Naive thymus-derived CD4-positive, alpha-beta T cell (primary cell): ENCODE measurements at regions not wholly inside any gene's neighbourhood (a gene's known extent, or its start where the extent isn't known, plus 50 kb on each side); places are given as distances from the start of the nearest gene placed in this dataset.

Experiments used
- ATAC-seq: fragments of 150-1000 bp; cut with Tn5 transposase; 2 replicates; pipeline ENCODE4 v1.10.0; 2021; ENCODE audit warnings: mild to moderate bottlenecking, moderate library complexity
- CTCF ChIA-PET: fragments of 350-600 bp; sonication (Branson Sonifier 250); formaldehyde crosslinking; loops from one replicate; lab custom pipeline; 2021; ENCODE audit warnings: antibody characterized with exemption; lab: Charles Lee
- POLR2A ChIA-PET: fragments of 350-600 bp; sonication (Branson Sonifier 250); formaldehyde crosslinking; loops from one replicate; lab custom pipeline; 2021; ENCODE audit warnings: antibody characterized with exemption, inconsistent platforms; lab: Charles Lee
- DNase-seq, 9 donors: peaks; one replicate each; pipeline versions ENCODE4 v3.0.0 to v3.0.0-alpha.2; 2020 to 2022; ENCODE audit warnings: mixed read lengths in 1 of 9
- H3K27ac ChIP-seq: one replicate; pipeline ENCODE4 v1.7.0; 2013; ENCODE audit warnings: mild to moderate bottlenecking, low read depth, low read length, moderate library complexity
- H3K27me3 ChIP-seq, 2 donors: one replicate each; pipeline ENCODE4 v1.7.0; 2013; ENCODE audit warnings: low read length in 2 of 2, mild to moderate bottlenecking in 2 of 2, moderate library complexity in 2 of 2; ENCODE audit not compliant: control insufficient read depth in 2 of 2, insufficient read depth in 2 of 2
- H3K36me3 ChIP-seq, 3 experiments: 1 replicate in 2 of 3; 2 replicates in 1 of 3; pipeline ENCODE4 v1.7.0; 2013; ENCODE audit warnings: low read length in 3 of 3, mild to moderate bottlenecking in 3 of 3, moderate library complexity in 1 of 3; ENCODE audit not compliant: insufficient read depth in 3 of 3, control insufficient read depth in 2 of 3
- H3K4me1 ChIP-seq, 2 donors: one replicate each; pipeline ENCODE4 v1.7.0; 2013; ENCODE audit warnings: low read length in 2 of 2, mild to moderate bottlenecking in 2 of 2, moderate library complexity in 1 of 2; ENCODE audit not compliant: control insufficient read depth in 2 of 2, insufficient read depth in 2 of 2
- H3K4me3 ChIP-seq: 2 replicates; pipeline ENCODE4 v1.7.0; 2013; ENCODE audit warnings: mild to moderate bottlenecking, low read length
- H3K9me3 ChIP-seq, 3 experiments: 1 replicate in 2 of 3; 2 replicates in 1 of 3; pipeline ENCODE4 v1.7.0; 2013; ENCODE audit warnings: low read length in 3 of 3; ENCODE audit not compliant: control insufficient read depth in 2 of 3
- H3K27ac Mint-ChIP-seq, 9 donors: one replicate each; pipeline ENCODE4 v1.8.0; 2020 to 2022; ENCODE audit warnings: mixed read lengths in 9 of 9, mild to moderate bottlenecking in 8 of 9, moderate library complexity in 5 of 9, inconsistent platforms in 2 of 9
- H3K27me3 Mint-ChIP-seq, 5 donors: one replicate each; pipeline ENCODE4 v1.8.0; 2021 to 2022; ENCODE audit warnings: mixed read lengths in 5 of 5, mild to moderate bottlenecking in 1 of 5
- H3K36me3 Mint-ChIP-seq, 5 donors: one replicate each; pipeline ENCODE4 v1.8.0; 2020 to 2022; ENCODE audit warnings: mixed read lengths in 5 of 5, mild to moderate bottlenecking in 3 of 5, inconsistent platforms in 1 of 5
- H3K4me1 Mint-ChIP-seq, 7 donors: one replicate each; pipeline ENCODE4 v1.8.0; 2020 to 2022; ENCODE audit warnings: mixed read lengths in 7 of 7, mild to moderate bottlenecking in 3 of 7, inconsistent platforms in 1 of 7
- H3K4me3 Mint-ChIP-seq, 10 donors: one replicate each; pipeline ENCODE4 v1.8.0; 2020 to 2022; ENCODE audit warnings: mild to moderate bottlenecking in 10 of 10, mixed read lengths in 10 of 10, moderate library complexity in 6 of 10, inconsistent platforms in 2 of 10
- H3K9me3 Mint-ChIP-seq, 11 donors: one replicate each; pipeline ENCODE4 v1.8.0; 2020 to 2022; ENCODE audit warnings: mixed read lengths in 11 of 11, mild to moderate bottlenecking in 4 of 11, inconsistent platforms in 1 of 11, moderate library complexity in 1 of 11
- intact Hi-C, 2 donors: fragments of 100-400 bp; cut with micrococcal nuclease; formaldehyde crosslinking; loops; one replicate each; pipeline ENCODE4 v1.15.1; 2023

GRCh38 chr12:130110914-130111313 is 51.4 kb upstream of the FZD10 start:
- H3K36me3 ChIP-seq: no peaks in the 10 kb centered on the region
- H3K27ac Mint-ChIP-seq: no peak overlapping the region
- ChIA-PET CTCF (no interaction called here), POLR2A (no interaction called here)
- no peaks in the 10 kb centered on the region for H3K4me1 Mint-ChIP-seq
- no peaks in the 10 kb centered on the region for H3K4me1 ChIP-seq
- peaks cover 0 to 33% (median 24%) of the 10 kb centered on the region in 5 donors for H3K27me3 Mint-ChIP-seq
- no peak for DNase-seq
- no peaks in the 10 kb centered on the region for H3K27me3 ChIP-seq
- ATAC-seq: no peak
- no peaks in the 10 kb centered on the region for H3K9me3 ChIP-seq
- H3K27ac ChIP-seq: no peak overlapping the region
- no peak overlapping the region for H3K4me3 Mint-ChIP-seq
- H3K9me3 Mint-ChIP-seq: peaks cover 0 to 27% (median 8%) of the 10 kb centered on the region in 11 donors
- peaks cover 0 to 10% (median 5%) of the 10 kb centered on the region in 5 donors for H3K36me3 Mint-ChIP-seq
- intact Hi-C loops: no loop called here
- H3K4me3 ChIP-seq: no peak overlapping the region

DNA sequence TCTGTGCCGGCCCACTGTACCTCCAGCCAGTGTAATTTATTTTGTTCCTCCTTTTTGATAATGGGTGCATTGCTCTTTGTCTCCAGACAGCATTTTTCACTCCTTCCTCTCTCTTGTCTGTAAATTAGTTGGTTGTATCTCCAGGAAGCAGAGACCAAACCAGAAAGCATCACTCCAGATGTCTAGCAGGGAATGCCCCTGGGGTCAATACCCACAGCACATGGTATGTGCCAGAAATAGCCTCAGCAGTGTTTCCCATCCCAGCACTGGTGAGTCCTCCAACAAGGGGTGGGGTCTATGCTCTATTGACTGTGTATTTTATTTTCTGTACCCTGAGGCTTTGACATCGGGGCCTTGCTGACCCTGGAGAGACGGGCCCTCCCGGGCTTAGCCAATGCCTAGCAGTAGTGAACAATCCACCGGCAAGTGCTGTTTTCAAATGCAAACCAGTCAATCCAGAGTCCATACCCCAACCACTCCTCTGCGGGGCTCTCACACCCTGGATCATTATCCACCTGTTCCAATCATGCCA is 50.2 kb upstream of the FZD10 start:
- ATAC-seq: no peak
- Histone ChIP-seq H3K27me3 (no peaks in the 10 kb centered on the region), H3K9me3 (no peaks in the 10 kb centered on the region), H3K4me3 (no peak overlapping the region), H3K36me3 (no peaks in the 10 kb centered on the region), H3K4me1 (no peaks in the 10 kb centered on the region), H3K27ac (no peak overlapping the region)
- intact Hi-C loops: no loop called here
- Mint-ChIP-seq H3K4me1 (no peaks in the 10 kb centered on the region), H3K36me3 (peaks cover 0 to 10% (median 5%) of the 10 kb centered on the region in 5 donors), H3K9me3 (peaks cover 0 to 27% (median 8%) of the 10 kb centered on the region in 11 donors), H3K4me3 (no peak overlapping the region), H3K27me3 (peaks cover 0 to 33% (median 18%) of the 10 kb centered on the region in 5 donors), H3K27ac (no peak overlapping the region)
- CTCF ChIA-PET: no interaction called here
- DNase-seq: no peak
- POLR2A ChIA-PET: no interaction called here
